Mesothelial cell of epicardium (in vitro differentiated cells): ENCODE measurements at regions not wholly inside any gene's neighbourhood (a gene's known extent, or its start where the extent isn't known, plus 50 kb on each side); places are given as distances from the start of the nearest gene placed in this dataset.

Experiments used
- DNase-seq, 2 experiments: peaks; one replicate each; pipeline ENCODE4 v3.0.0; 2021; ENCODE audit warnings: low spot score in 2 of 2; ENCODE audit not compliant: unreplicated experiment in 2 of 2
- H3K27ac Mint-ChIP-seq: 2 replicates; pipeline ENCODE4 v1.8.0; 2021; ENCODE audit warnings: mixed read lengths
- H3K27me3 Mint-ChIP-seq: 2 replicates; pipeline ENCODE4 v1.8.0; 2021; ENCODE audit warnings: low read depth, mixed read lengths
- H3K36me3 Mint-ChIP-seq: 2 replicates; pipeline ENCODE4 v1.8.0; 2021; ENCODE audit warnings: mixed read lengths
- H3K4me1 Mint-ChIP-seq: 2 replicates; pipeline ENCODE4 v1.8.0; 2021; ENCODE audit warnings: mixed read lengths
- H3K4me3 Mint-ChIP-seq: 2 replicates; pipeline ENCODE4 v1.8.0; 2021; ENCODE audit warnings: mild to moderate bottlenecking, moderate library complexity, mixed read lengths
- H3K9me3 Mint-ChIP-seq: 2 replicates; pipeline ENCODE4 v1.8.0; 2021; ENCODE audit warnings: mixed read lengths
- TF ChIP-seq, protein P1 (sequence below): fragments of 200-600 bp; sonication (generic); IDR thresholded peaks from one replicate; pipeline ENCODE4 v1.5.0; 2021; ENCODE audit warnings: antibody characterized with exemption; ENCODE audit not compliant: unreplicated experiment

DNA sequence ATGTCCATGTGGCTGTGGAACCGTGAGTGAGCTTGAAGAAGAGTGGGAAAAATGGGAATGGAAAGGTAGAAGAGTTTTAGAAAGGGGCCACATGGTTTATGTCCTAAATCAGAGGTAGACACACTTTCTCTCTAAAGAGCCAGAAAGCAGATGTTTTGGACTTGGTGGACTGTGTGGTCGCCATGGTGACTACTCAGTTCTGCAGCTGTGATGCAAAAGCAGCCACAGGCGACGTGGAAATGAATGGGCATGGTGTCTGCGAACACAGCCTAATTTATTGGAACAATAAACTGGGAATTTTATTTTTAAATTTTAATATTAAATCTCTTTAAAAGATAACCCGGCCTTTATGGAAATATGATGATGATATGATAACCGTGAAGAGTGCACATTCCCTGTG lies 386.0 kb upstream of the FAT1 start:
- no peaks in the 10 kb centered on the region for H3K27me3 Mint-ChIP-seq
- H3K9me3 Mint-ChIP-seq: no peaks in the 10 kb centered on the region
- DNase-seq: no peak
- TF ChIP-seq, protein P1, sequence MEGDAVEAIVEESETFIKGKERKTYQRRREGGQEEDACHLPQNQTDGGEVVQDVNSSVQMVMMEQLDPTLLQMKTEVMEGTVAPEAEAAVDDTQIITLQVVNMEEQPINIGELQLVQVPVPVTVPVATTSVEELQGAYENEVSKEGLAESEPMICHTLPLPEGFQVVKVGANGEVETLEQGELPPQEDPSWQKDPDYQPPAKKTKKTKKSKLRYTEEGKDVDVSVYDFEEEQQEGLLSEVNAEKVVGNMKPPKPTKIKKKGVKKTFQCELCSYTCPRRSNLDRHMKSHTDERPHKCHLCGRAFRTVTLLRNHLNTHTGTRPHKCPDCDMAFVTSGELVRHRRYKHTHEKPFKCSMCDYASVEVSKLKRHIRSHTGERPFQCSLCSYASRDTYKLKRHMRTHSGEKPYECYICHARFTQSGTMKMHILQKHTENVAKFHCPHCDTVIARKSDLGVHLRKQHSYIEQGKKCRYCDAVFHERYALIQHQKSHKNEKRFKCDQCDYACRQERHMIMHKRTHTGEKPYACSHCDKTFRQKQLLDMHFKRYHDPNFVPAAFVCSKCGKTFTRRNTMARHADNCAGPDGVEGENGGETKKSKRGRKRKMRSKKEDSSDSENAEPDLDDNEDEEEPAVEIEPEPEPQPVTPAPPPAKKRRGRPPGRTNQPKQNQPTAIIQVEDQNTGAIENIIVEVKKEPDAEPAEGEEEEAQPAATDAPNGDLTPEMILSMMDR: no peak
- no peak overlapping the region for H3K4me3 Mint-ChIP-seq
- H3K27ac Mint-ChIP-seq: no peak overlapping the region
- H3K4me1 Mint-ChIP-seq: no peaks in the 10 kb centered on the region
- no peaks in the 10 kb centered on the region for H3K36me3 Mint-ChIP-seq

DNA sequence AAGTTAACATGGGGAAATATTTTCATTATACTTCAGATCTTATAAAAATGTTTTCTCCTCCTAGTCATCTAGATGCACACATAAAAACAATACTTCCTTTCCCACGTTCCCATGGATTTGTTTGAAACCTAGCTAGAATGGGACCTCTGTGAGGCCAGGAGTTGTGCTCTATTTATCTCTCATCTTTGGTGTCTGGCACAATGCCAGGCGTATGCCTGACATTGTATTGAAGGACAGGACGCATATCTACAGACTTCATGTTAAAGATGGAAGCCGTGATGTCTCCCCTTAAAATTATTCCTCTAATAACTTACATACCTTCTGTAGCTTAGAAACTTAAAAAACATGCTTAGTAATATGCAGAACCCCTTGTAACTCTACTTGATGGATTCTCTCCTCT lies 394.5 kb upstream of the FAT1 start:
- Mint-ChIP-seq H3K27me3 (no peaks in the 10 kb centered on the region), H3K4me3 (no peak overlapping the region), H3K36me3 (no peaks in the 10 kb centered on the region), H3K4me1 (peaks cover 16% of the 10 kb centered on the region), H3K9me3 (peaks cover 7% of the 10 kb centered on the region), H3K27ac (peak overlapping the region; percentile 35)
- no peak for DNase-seq
- TF ChIP-seq, protein P1: no peak

DNA sequence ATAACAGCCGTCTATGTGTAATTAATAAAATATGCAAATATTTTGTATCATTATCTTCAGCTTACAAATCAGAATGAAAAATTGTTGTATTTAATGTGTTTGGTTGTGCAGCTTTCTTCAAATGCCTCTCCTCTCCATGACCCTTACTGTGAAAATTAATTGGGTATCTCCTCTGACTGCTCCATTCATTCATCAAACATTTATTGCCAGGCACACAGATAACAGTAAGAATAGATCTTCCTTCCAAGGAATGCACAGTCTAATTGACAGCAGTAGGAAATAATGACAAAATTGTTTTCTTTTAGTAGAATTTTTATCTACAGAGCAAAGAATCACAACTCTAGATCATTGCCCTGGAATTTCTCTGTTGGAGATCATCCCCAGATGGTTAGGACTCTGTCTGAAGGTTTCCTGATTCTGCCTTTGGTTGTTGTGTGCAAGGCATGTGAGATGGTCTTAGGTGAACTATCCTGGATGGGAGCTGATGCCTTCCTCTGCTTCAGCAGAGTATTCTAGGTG lies 395.0 kb upstream of the FAT1 start:
- H3K4me3 Mint-ChIP-seq: no peak overlapping the region
- H3K4me1 Mint-ChIP-seq: peaks cover 16% of the 10 kb centered on the region
- no peaks in the 10 kb centered on the region for H3K27me3 Mint-ChIP-seq
- no peak for DNase-seq
- peaks cover 7% of the 10 kb centered on the region for H3K9me3 Mint-ChIP-seq
- H3K36me3 Mint-ChIP-seq: no peaks in the 10 kb centered on the region
- TF ChIP-seq, protein P1: no peak
- H3K27ac Mint-ChIP-seq: peak overlapping the region; percentile 60

DNA sequence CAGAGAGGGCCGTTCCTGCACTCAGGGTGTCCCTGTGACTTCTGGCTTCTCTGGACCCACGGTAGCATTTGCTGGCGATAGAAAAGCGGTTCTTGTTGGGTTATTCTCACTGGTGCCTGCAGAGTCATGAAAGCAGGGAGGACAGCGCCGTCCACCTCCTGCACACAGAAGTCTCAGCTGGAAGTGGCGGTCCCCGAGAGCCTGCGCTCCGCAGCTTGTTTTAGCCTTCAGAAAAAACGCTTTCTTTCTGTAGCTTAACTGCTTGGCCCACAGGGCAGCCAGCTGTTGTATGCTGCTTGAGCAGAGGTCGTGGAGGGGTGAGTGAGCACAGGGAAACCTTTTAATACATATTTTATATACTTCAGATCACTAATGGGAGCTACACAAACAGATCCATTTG lies 400.7 kb upstream of the FAT1 start:
- peak overlapping the region; percentile 50 for H3K27ac Mint-ChIP-seq
- peaks cover 7% of the 10 kb centered on the region for H3K9me3 Mint-ChIP-seq
- H3K4me1 Mint-ChIP-seq: peaks cover 23% of the 10 kb centered on the region
- TF ChIP-seq, protein P1: no peak
- H3K36me3 Mint-ChIP-seq: no peaks in the 10 kb centered on the region
- no peaks in the 10 kb centered on the region for H3K27me3 Mint-ChIP-seq
- DNase-seq: no peak
- H3K4me3 Mint-ChIP-seq: no peak overlapping the region

DNA sequence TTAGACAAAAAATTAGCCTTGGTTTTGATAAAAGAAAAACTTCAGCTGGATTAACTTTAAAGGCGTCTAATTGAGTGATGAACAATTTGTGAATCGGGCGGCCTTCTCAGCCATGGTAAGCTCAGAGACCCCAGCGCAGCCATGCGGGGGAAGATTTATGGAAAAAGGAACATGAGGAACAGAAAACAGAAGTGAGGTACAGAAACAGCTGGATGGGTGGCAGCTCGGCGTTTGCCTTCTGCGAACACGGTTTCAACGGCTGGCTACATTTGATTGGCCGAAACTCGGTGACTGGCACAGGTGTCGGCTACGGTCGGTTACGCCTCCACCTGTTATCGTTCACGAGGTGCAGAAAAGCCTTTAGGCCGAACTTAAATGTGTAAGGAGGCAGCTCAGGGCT lies 401.4 kb upstream of the FAT1 start:
- no peak overlapping the region for H3K27ac Mint-ChIP-seq
- peaks cover 29% of the 10 kb centered on the region for H3K4me1 Mint-ChIP-seq
- H3K36me3 Mint-ChIP-seq: no peaks in the 10 kb centered on the region
- DNase-seq: no peak
- no peaks in the 10 kb centered on the region for H3K27me3 Mint-ChIP-seq
- H3K9me3 Mint-ChIP-seq: peaks cover 9% of the 10 kb centered on the region
- H3K4me3 Mint-ChIP-seq: no peak overlapping the region
- TF ChIP-seq, protein P1: no peak

DNA sequence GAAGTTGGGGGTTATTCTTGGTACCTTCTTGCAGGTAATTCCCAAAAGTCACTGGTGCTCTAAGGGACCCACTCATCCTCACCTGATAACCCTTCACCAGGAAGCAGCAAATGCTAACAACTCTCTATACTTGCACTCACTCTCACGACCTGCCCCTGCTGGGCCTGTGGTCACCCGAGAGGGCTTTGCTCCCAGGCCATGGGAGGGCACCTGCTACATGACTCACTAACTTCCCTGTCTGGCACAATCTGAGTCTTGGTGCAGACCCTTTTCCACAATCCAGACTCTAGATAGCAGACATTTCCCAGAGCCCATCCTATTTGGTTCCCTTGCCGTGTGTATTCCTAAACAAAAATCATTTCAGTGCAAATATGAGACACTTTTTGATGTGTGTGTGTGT lies 403.8 kb upstream of the FAT1 start:
- H3K36me3 Mint-ChIP-seq: peaks cover 4% of the 10 kb centered on the region
- no peak for DNase-seq
- H3K4me3 Mint-ChIP-seq: no peak overlapping the region
- peaks cover 8% of the 10 kb centered on the region for H3K9me3 Mint-ChIP-seq
- no peak overlapping the region for H3K27ac Mint-ChIP-seq
- H3K27me3 Mint-ChIP-seq: no peaks in the 10 kb centered on the region
- peaks cover 30% of the 10 kb centered on the region for H3K4me1 Mint-ChIP-seq
- TF ChIP-seq, protein P1: no peak
